ENCODE measurements at regions not wholly inside any gene's neighbourhood (a gene's known extent, or its start where the extent isn't known, plus 50 kb on each side); places are given as distances from the start of the nearest gene placed in this dataset.

DNA sequence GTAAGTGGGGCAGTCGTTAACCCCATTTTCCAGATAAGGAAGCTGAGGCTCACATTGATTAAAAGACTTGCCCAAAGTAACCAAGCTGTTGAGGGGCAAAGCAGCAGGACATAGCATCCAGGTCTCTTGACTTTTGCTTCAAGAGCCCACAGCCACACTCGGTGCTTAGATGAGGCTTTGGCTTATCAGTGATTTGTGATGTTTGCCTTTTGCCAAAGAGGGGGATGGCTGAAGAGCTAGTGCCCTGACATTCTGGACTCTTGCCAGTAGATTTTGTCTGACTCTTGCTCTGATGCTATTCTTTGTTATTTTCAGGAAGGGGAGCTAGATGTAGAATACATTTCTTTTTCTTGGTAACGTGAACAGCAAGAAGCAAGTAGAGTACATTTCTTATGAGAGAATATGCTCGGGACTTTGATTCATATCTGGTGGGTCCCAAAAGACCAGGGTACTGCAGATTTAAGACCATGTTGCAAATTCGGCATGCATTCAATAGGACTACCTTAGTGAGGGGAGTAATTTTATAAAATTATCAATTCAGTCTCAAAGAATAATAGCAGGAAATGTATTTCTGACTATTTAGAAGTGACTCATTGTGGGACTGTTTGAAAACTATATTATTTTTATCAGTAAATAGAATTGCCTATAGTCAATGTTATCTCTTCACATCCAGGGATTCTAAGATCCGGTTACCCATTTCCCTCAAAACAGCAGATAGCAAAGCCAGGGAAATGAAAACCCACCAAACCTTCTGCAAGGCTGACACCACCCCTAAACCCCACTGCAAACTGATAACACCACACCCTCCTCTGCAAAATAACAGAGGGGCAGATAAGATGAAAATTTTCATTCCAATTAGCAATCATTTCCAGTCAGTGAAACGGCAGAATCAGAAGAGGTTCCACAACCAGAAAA is 180.0 kb upstream of the BMPER start:
- Histone ChIP-seq H3K4me3 (ENCODE audit: low read depth, low read length) (no peak overlapping the region), H3K9me3 (ENCODE audit: control insufficient read depth, insufficient read depth, low read length) (peaks cover 5% of the 10 kb centered on the region; the same call in 1 of the 2 replicates), H3K27me3 (ENCODE audit: control insufficient read depth, insufficient read depth, low read length) (peaks cover 4% of the 10 kb centered on the region), H3K27ac (ENCODE audit: low read depth, low read length) (no peak overlapping the region)
- ChIA-PET POLR2A (no interaction called here), CTCF (interaction anchor here (1.2 kb wide), 1 partner anchor 207 kb away, joined by 4 read pairs; no protein-coding TSS in a partner anchor)
- DNase-seq (ENCODE audit: low read depth, low spot score), result no peak
- TF ChIP-seq, protein P1, sequence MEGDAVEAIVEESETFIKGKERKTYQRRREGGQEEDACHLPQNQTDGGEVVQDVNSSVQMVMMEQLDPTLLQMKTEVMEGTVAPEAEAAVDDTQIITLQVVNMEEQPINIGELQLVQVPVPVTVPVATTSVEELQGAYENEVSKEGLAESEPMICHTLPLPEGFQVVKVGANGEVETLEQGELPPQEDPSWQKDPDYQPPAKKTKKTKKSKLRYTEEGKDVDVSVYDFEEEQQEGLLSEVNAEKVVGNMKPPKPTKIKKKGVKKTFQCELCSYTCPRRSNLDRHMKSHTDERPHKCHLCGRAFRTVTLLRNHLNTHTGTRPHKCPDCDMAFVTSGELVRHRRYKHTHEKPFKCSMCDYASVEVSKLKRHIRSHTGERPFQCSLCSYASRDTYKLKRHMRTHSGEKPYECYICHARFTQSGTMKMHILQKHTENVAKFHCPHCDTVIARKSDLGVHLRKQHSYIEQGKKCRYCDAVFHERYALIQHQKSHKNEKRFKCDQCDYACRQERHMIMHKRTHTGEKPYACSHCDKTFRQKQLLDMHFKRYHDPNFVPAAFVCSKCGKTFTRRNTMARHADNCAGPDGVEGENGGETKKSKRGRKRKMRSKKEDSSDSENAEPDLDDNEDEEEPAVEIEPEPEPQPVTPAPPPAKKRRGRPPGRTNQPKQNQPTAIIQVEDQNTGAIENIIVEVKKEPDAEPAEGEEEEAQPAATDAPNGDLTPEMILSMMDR (IDR thresholded peaks at IDR 0.05; ENCODE audit: low read depth, low read length), result no peak

DNA sequence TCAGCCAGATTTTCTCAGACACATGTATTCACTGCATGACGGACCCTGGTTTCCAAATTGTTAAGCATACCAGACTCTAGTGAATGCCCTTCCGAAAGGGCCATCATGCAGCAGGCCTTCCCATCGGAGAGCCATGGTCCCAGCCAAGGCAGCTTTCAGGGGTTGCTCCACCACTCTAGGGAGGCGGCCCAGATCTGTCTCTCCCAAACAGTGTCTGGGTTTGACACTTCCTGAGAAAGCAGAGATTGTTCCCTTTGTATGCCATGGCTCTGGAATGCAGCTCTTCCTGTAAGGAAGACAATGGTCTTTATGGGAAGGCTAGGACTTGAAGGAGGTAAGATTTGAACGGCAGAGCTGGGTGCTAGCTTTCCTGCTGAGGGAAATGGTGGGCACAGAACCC is 178.8 kb upstream of the BMPER start:
- POLR2A ChIA-PET, result no interaction called here

DNA sequence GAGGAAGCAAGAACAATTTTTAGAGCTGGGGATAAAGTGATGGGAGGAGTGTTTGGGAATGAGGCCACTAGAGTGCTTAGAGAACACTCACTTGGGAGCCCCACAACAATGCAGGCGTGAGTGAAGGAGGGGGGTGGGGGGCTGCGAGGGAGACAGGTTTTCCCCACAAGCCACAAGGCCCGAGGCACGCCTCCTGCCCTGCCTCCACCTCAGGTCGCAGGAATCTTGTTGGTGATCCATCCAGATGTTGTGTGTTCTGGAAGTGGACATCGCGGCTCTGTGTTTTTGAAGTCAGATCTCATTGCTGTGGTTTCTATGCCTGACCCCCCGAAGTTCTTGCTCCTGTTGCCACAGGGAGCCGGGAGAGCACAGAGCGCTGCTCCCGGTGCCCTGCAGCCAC is 178.0 kb upstream of the BMPER start:
- TF ChIP-seq, protein P1 (IDR thresholded peaks at IDR 0.05; ENCODE audit: low read depth, low read length), result no peak
- H3K4me3 ChIP-seq (ENCODE audit: low read depth, low read length), result no peak overlapping the region
- no peak for DNase-seq (ENCODE audit: low read depth, low spot score)
- peaks cover 4% of the 10 kb centered on the region; the same call in 1 of the 2 replicates for H3K9me3 ChIP-seq (ENCODE audit: control insufficient read depth, insufficient read depth, low read length)
- H3K27ac ChIP-seq (ENCODE audit: low read depth, low read length), result no peak overlapping the region
- ChIA-PET CTCF (no interaction called here), POLR2A (no interaction called here)
- peaks cover 4% of the 10 kb centered on the region for H3K27me3 ChIP-seq (ENCODE audit: control insufficient read depth, insufficient read depth, low read length)

More for the DNA sequence above, 178.8 kb upstream of the BMPER start:
- H3K9me3 ChIP-seq (ENCODE audit: control insufficient read depth, insufficient read depth, low read length), result peaks cover 5% of the 10 kb centered on the region; the same call in 1 of the 2 replicates
- TF ChIP-seq, protein P1 (IDR thresholded peaks at IDR 0.05; ENCODE audit: low read depth, low read length), result no peak
- CTCF ChIA-PET, result no interaction called here
- no peak overlapping the region for H3K27ac ChIP-seq (ENCODE audit: low read depth, low read length)
- no peak overlapping the region for H3K4me3 ChIP-seq (ENCODE audit: low read depth, low read length)
- no peak for DNase-seq (ENCODE audit: low read depth, low spot score)
- H3K27me3 ChIP-seq (ENCODE audit: control insufficient read depth, insufficient read depth, low read length), result peaks cover 4% of the 10 kb centered on the region

DNA sequence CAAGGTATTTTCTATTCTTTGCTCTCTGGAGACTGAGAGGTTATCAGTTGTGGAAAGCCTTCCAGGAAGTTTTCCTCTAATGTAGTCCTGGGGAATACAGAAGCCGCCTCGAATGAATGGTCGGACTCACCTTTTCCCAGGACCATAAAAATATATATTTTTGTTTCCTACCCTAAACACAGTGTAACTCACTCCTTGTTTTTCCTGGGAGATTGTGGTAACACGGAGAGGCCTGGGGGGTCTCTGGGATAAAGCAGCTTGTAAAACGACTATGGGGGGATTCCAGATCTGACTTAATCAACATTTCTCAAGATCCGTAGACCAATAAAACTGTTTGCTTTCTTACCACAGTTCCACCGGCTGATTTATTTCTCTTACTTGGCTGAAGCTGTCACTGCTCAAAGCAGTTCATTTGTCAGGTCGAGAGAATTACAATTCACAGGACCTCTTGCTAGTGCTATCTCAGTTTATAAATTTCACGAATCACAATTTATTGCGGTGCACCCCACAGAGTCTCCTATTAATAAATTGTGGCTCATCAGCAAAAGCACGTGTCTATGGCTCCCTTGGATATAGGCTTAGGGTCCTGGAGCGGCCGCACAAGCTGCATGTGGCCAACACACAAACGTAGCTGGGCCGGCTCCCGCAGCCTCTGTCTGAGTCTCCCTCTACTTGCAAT is 176.3 kb upstream of the BMPER start:
- ChIA-PET CTCF (no interaction called here), POLR2A (no interaction called here)
- TF ChIP-seq, protein P1 (IDR thresholded peaks at IDR 0.05; ENCODE audit: low read depth, low read length), result no peak
- H3K27ac ChIP-seq (ENCODE audit: low read depth, low read length), result no peak overlapping the region
- DNase-seq (ENCODE audit: low read depth, low spot score), result no peak
- H3K4me3 ChIP-seq (ENCODE audit: low read depth, low read length), result no peak overlapping the region
- peaks cover 4% of the 10 kb centered on the region for H3K27me3 ChIP-seq (ENCODE audit: control insufficient read depth, insufficient read depth, low read length)
- H3K9me3 ChIP-seq (ENCODE audit: control insufficient read depth, insufficient read depth, low read length), result no peaks in the 10 kb centered on the region; the same call in 1 of the 2 replicates

DNA sequence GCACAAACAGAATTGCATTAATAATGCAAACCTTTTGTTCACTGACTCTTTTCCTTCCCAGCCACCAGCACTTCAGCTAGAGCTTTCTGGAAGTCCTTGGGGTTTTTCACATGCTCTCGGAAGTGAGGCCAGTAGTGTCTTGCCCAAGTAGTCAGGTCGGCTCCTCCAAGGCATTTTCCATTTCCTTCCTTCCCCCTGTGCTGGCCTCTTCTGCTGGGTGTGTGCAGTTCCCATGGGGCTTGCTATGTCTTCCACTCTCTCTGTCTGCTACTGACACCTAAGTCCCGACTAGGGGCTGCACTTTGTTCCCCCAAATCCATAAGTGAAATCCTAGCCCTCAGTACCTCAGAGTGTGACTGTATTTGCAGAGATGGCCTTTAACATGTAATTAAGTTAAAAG is 175.6 kb upstream of the BMPER start:
- CTCF ChIA-PET, result no interaction called here
- POLR2A ChIA-PET, result no interaction called here
- H3K27me3 ChIP-seq (ENCODE audit: control insufficient read depth, insufficient read depth, low read length), result peaks cover 10% of the 10 kb centered on the region
- no peaks in the 10 kb centered on the region; the same call in 1 of the 2 replicates for H3K9me3 ChIP-seq (ENCODE audit: control insufficient read depth, insufficient read depth, low read length)
- DNase-seq (ENCODE audit: low read depth, low spot score), result no peak
- H3K4me3 ChIP-seq (ENCODE audit: low read depth, low read length), result no peak overlapping the region
- TF ChIP-seq, protein P1 (IDR thresholded peaks at IDR 0.05; ENCODE audit: low read depth, low read length), result no peak
- H3K27ac ChIP-seq (ENCODE audit: low read depth, low read length), result no peak overlapping the region

Data from AG04450 (cell line).